ENCODE measurements at regions not wholly inside any gene's neighbourhood (a gene's known extent, or its start where the extent isn't known, plus 50 kb on each side); places are given as distances from the start of the nearest gene placed in this dataset.

- H4K20me1 ChIP-seq (ENCODE audit: insufficient read depth, low read length), result no peaks in the 10 kb centered on the region
- no peak for DNase-seq (ENCODE audit: insufficient read length, low spot score, missing footprints)
- H3K27me3 ChIP-seq (ENCODE audit: insufficient read depth, low read length), result no peaks in the 10 kb centered on the region
- H3K4me2 ChIP-seq (ENCODE audit: insufficient read depth, low read length), result no peak overlapping the region
- TF ChIP-seq CTCF (IDR thresholded peaks at IDR 0.05; ENCODE audit: extremely low read depth, low read depth, low read length), result no peak
- no peaks in the 10 kb centered on the region for H3K36me3 ChIP-seq (ENCODE audit: insufficient read depth, low read length)
- no peak overlapping the region for H3K27ac ChIP-seq (ENCODE audit: low read depth, low read length)
- no peak overlapping the region for H2AFZ ChIP-seq (ENCODE audit: low read length)
- no peaks in the 10 kb centered on the region for H3K4me1 ChIP-seq (ENCODE audit: insufficient read depth, low read length)
- no peaks in the 10 kb centered on the region for H3K79me2 ChIP-seq (ENCODE audit: insufficient read depth, low read length)
- H3K9me3 ChIP-seq (ENCODE audit: low read depth, low read length), result no peaks in the 10 kb centered on the region
- H3K4me3 ChIP-seq (ENCODE audit: insufficient read depth, low read length), result no peak overlapping the region
Measured at GRCh38 chr1:194647118-194647517, 1460.7 kb upstream of the B3GALT2 start.

- H4K20me1 ChIP-seq (ENCODE audit: insufficient read depth, low read length), result no peaks in the 10 kb centered on the region
- no peak overlapping the region for H3K4me3 ChIP-seq (ENCODE audit: insufficient read depth, low read length)
- H3K27me3 ChIP-seq (ENCODE audit: insufficient read depth, low read length), result no peaks in the 10 kb centered on the region
- no peaks in the 10 kb centered on the region for H3K79me2 ChIP-seq (ENCODE audit: insufficient read depth, low read length)
- DNase-seq (ENCODE audit: insufficient read length, low spot score, missing footprints), result no peak
- no peak overlapping the region for H2AFZ ChIP-seq (ENCODE audit: low read length)
- no peak overlapping the region for H3K27ac ChIP-seq (ENCODE audit: low read depth, low read length)
- H3K4me1 ChIP-seq (ENCODE audit: insufficient read depth, low read length), result no peaks in the 10 kb centered on the region
- no peak overlapping the region for H3K4me2 ChIP-seq (ENCODE audit: insufficient read depth, low read length)
- TF ChIP-seq CTCF (IDR thresholded peaks at IDR 0.05; ENCODE audit: extremely low read depth, low read depth, low read length), result no peak
- H3K9me3 ChIP-seq (ENCODE audit: low read depth, low read length), result no peaks in the 10 kb centered on the region
- H3K36me3 ChIP-seq (ENCODE audit: insufficient read depth, low read length), result no peaks in the 10 kb centered on the region
Measured at GRCh38 chr1:194644528-194644927, 1458.1 kb upstream of the B3GALT2 start.

- Histone ChIP-seq H3K79me2 (ENCODE audit: insufficient read depth, low read length) (no peaks in the 10 kb centered on the region), H4K20me1 (ENCODE audit: insufficient read depth, low read length) (no peaks in the 10 kb centered on the region), H3K27me3 (ENCODE audit: insufficient read depth, low read length) (no peaks in the 10 kb centered on the region), H3K4me1 (ENCODE audit: insufficient read depth, low read length) (no peaks in the 10 kb centered on the region), H3K36me3 (ENCODE audit: insufficient read depth, low read length) (no peaks in the 10 kb centered on the region), H3K27ac (ENCODE audit: low read depth, low read length) (no peak overlapping the region), H3K9me3 (ENCODE audit: low read depth, low read length) (no peaks in the 10 kb centered on the region), H3K4me3 (ENCODE audit: insufficient read depth, low read length) (no peak overlapping the region), H2AFZ (ENCODE audit: low read length) (no peak overlapping the region), H3K4me2 (ENCODE audit: insufficient read depth, low read length) (no peak overlapping the region)
- TF ChIP-seq CTCF (IDR thresholded peaks at IDR 0.05; ENCODE audit: extremely low read depth, low read depth, low read length), result no peak
- no peak for DNase-seq (ENCODE audit: insufficient read length, low spot score, missing footprints)
Measured at GRCh38 chr1:194640322-194640721, 1453.9 kb upstream of the B3GALT2 start.

GRCh38 chr1:194629011-194629410 is 1442.6 kb upstream of the B3GALT2 start:
- no peak overlapping the region for H2AFZ ChIP-seq (ENCODE audit: low read length)
- no peaks in the 10 kb centered on the region for H3K4me1 ChIP-seq (ENCODE audit: insufficient read depth, low read length)
- no peak for TF ChIP-seq CTCF (IDR thresholded peaks at IDR 0.05; ENCODE audit: extremely low read depth, low read depth, low read length)
- H3K27ac ChIP-seq (ENCODE audit: low read depth, low read length), result no peak overlapping the region
- no peak overlapping the region for H3K4me2 ChIP-seq (ENCODE audit: insufficient read depth, low read length)
- no peaks in the 10 kb centered on the region for H3K79me2 ChIP-seq (ENCODE audit: insufficient read depth, low read length)
- no peak for DNase-seq (ENCODE audit: insufficient read length, low spot score, missing footprints)
- H3K36me3 ChIP-seq (ENCODE audit: insufficient read depth, low read length), result no peaks in the 10 kb centered on the region
- H4K20me1 ChIP-seq (ENCODE audit: insufficient read depth, low read length), result no peaks in the 10 kb centered on the region
- no peak overlapping the region for H3K4me3 ChIP-seq (ENCODE audit: insufficient read depth, low read length)
- H3K27me3 ChIP-seq (ENCODE audit: insufficient read depth, low read length), result no peaks in the 10 kb centered on the region
- H3K9me3 ChIP-seq (ENCODE audit: low read depth, low read length), result peaks cover 3% of the 10 kb centered on the region

All from osteoblast (primary cell).